Suprapubic skin (tissue), 3 donors: ENCODE measurements at regions not wholly inside any gene's neighbourhood (a gene's known extent, or its start where the extent isn't known, plus 50 kb on each side); places are given as distances from the start of the nearest gene placed in this dataset.
A peak's percentile ranks its signal among the peaks of the same experiment; 100 is the strongest.

ENCODE experiments used
- CTCF ChIP-seq, 2 donors: fragments of 200-600 bp in 1 of 2; fragments of 450-650 bp in 1 of 2; sonication (generic) in 1 of 2; IDR thresholded peaks; one replicate each; pipeline ENCODE4 v1.5.1; 2016 to 2019; ENCODE audit warnings: antibody characterized with exemption in 2 of 2, mild to moderate bottlenecking in 1 of 2, moderate library complexity in 1 of 2
- POLR2A ChIP-seq, 2 donors: fragments of 450-650 bp; IDR thresholded peaks; one replicate each; pipeline ENCODE4 v1.6.1; 2017; ENCODE audit warnings: antibody characterized with exemption in 2 of 2, mild to moderate bottlenecking in 2 of 2, moderate library complexity in 2 of 2

GRCh38 chrX:74015379-74016019, 163.0 kb upstream of the XIST start:
- TF ChIP-seq CTCF (IDR thresholded peaks at IDR 0.05) (peak; percentile 50 to 68), POLR2A (IDR thresholded peaks at IDR 0.05) (no peak)
